GM23338 (cell line): ENCODE measurements at regions not wholly inside any gene's neighbourhood (a gene's known extent, or its start where the extent isn't known, plus 50 kb on each side); places are given as distances from the start of the nearest gene placed in this dataset.

Experiments
- ATAC-seq: fragments of 200-7000 bp; cut with Tn5 transposase; 3 replicates; pipeline ENCODE4 v1.9.1; 2020
- DNase-seq: peaks from one replicate; pipeline ENCODE4 v3.0.0-alpha.2; 2015; ENCODE audit warnings: low spot score
- H2AFZ ChIP-seq: fragments of 200-600 bp; sonication (generic); 2 replicates; pipeline ENCODE4 v1.8.0; 2016; ENCODE audit warnings: antibody characterized with exemption, mild to moderate bottlenecking, moderate library complexity
- H3F3A ChIP-seq: fragments of 200-600 bp; sonication (generic); replicated peaks from 2 replicates; pipeline ENCODE4 v1.8.0; 2017; ENCODE audit warnings: antibody characterized with exemption, mixed run types, low read depth
- H3K27ac ChIP-seq: fragments of 200-600 bp; sonication (generic); 2 replicates; pipeline ENCODE4 v1.6.1; 2016; ENCODE audit warnings: low read depth
- H3K27me3 ChIP-seq: fragments of 200-600 bp; sonication (generic); 2 replicates; pipeline ENCODE4 v1.8.0; 2016; ENCODE audit warnings: mild to moderate bottlenecking, mixed run types, moderate library complexity; ENCODE audit not compliant: insufficient read depth
- H3K36me3 ChIP-seq: fragments of 200-600 bp; sonication (generic); 2 replicates; pipeline ENCODE4 v1.8.0; 2016; ENCODE audit warnings: mild to moderate bottlenecking; ENCODE audit not compliant: insufficient read depth
- H3K4me1 ChIP-seq: fragments of 200-600 bp; sonication (generic); 2 replicates; pipeline ENCODE4 v1.8.0; 2016; ENCODE audit warnings: mild to moderate bottlenecking, moderate library complexity; ENCODE audit not compliant: insufficient read depth
- H3K4me2 ChIP-seq: fragments of 200-600 bp; sonication (generic); 2 replicates; pipeline ENCODE4 v1.7.1; 2017; ENCODE audit warnings: mixed run types
- H3K4me3 ChIP-seq: fragments of 200-600 bp; sonication (generic); 2 replicates; pipeline ENCODE4 v1.6.1; 2016; ENCODE audit warnings: mixed run types
- H3K79me2 ChIP-seq: fragments of 200-600 bp; sonication (generic); replicated peaks from 2 replicates; pipeline ENCODE4 v1.8.0; 2017; ENCODE audit warnings: mild to moderate bottlenecking; ENCODE audit not compliant: insufficient read depth
- H3K9me2 ChIP-seq: fragments of 200-600 bp; sonication (generic); 2 replicates; pipeline ENCODE4 v1.8.0; 2017; ENCODE audit not compliant: insufficient read depth
- H4K20me1 ChIP-seq: fragments of 200-600 bp; sonication (generic); replicated peaks from 2 replicates; pipeline ENCODE4 v1.8.0; 2017; ENCODE audit warnings: mild to moderate bottlenecking; ENCODE audit not compliant: insufficient read depth
- H3K27ac Mint-ChIP-seq: 2 replicates; pipeline ENCODE4 v1.8.0; 2020; ENCODE audit warnings: inconsistent platforms, mild to moderate bottlenecking, moderate library complexity, mixed read lengths
- H3K27me3 Mint-ChIP-seq: 3 replicates; pipeline ENCODE4 v1.8.0; 2022; ENCODE audit warnings: low read depth, mild to moderate bottlenecking, moderate library complexity, mixed read lengths, inconsistent platforms; ENCODE audit not compliant: insufficient read depth, poor library complexity
- H3K36me3 Mint-ChIP-seq: 3 replicates; pipeline ENCODE4 v1.8.0; 2021; ENCODE audit warnings: low read depth, mild to moderate bottlenecking, inconsistent platforms, moderate library complexity, mixed read lengths
- H3K4me1 Mint-ChIP-seq: 3 replicates; pipeline ENCODE4 v1.8.0; 2020; ENCODE audit warnings: mild to moderate bottlenecking, inconsistent platforms, mixed read lengths
- H3K4me3 Mint-ChIP-seq: 3 replicates; pipeline ENCODE4 v1.8.0; 2021; ENCODE audit warnings: moderate library complexity, mild to moderate bottlenecking, inconsistent platforms, mixed read lengths
- H3K9me3 Mint-ChIP-seq: 3 replicates; pipeline ENCODE4 v1.8.0; 2020; ENCODE audit warnings: moderate library complexity, mild to moderate bottlenecking, inconsistent platforms, mixed read lengths
- CREB1 ChIP-seq: fragments of 250-450 bp; sonication (Bioruptor Pico); IDR thresholded peaks from 2 replicates; pipeline ENCODE4 v1.5.0; 2020; ENCODE audit warnings: low read depth, mild to moderate bottlenecking, moderate library complexity
- ETS1 ChIP-seq: IDR thresholded peaks from 2 replicates; pipeline ENCODE4 v1.6.1; 2016; ENCODE audit warnings: antibody characterized with exemption
- EZH2 ChIP-seq: fragments of 200-600 bp; sonication (generic); IDR thresholded peaks from one replicate; pipeline ENCODE4 v1.8.0; 2017; ENCODE audit warnings: antibody characterized with exemption, mild to moderate bottlenecking, low read depth; ENCODE audit not compliant: unreplicated experiment
- EZH2phosphoT487 ChIP-seq: fragments of 200-600 bp; sonication (generic); IDR thresholded peaks from one replicate; pipeline ENCODE4 v1.8.1; 2018; ENCODE audit warnings: antibody characterized with exemption; ENCODE audit not compliant: unreplicated experiment
- JUNB ChIP-seq: IDR thresholded peaks from one replicate; pipeline ENCODE4 v1.6.1; 2016; ENCODE audit warnings: antibody characterized with exemption; ENCODE audit not compliant: unreplicated experiment
- NANOG ChIP-seq: IDR thresholded peaks from 2 replicates; pipeline ENCODE4 v1.6.1; 2016; ENCODE audit warnings: antibody characterized with exemption, borderline replicate concordance
- POLR2AphosphoS5 ChIP-seq: IDR thresholded peaks from 2 replicates; pipeline ENCODE4 v1.6.1; 2016; ENCODE audit warnings: antibody characterized with exemption, low read depth
- ZNF114 ChIP-seq: fragments of 250-450 bp; sonication (Bioruptor Pico); IDR thresholded peaks from 2 replicates; pipeline ENCODE4 v1.5.0; 2020; ENCODE audit warnings: mild to moderate bottlenecking, moderate library complexity
- ZNF331 ChIP-seq: fragments of 250-450 bp; sonication (Bioruptor Pico); IDR thresholded peaks from 2 replicates; pipeline ENCODE4 v1.5.0; 2020; ENCODE audit warnings: low read depth, mild to moderate bottlenecking, moderate library complexity
- ZNF462 ChIP-seq: fragments of 250-450 bp; sonication (Bioruptor Pico); IDR thresholded peaks from 2 replicates; pipeline ENCODE4 v1.5.0; 2020; ENCODE audit warnings: mild to moderate bottlenecking, moderate library complexity

DNA sequence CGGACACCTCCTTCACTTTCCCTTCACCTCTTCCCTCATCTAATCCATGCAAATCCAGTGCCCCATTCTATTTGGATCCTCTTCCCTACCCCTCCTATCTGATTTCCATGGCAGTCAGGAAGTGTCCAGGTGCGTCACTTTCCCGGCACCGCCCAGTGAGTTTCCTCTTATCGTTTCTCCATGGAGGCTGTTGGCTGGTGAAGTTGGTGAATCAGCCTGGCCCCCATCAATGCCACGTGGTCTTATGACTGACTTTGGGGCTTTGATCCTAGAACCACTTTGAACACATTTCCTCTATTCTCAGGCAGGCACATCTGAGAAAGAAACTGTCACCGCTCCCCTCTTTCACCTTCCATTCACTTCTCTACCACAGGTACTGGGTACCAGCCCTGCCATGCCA is 137.8 kb downstream of the CEP135 start:
- Histone ChIP-seq H3K4me3 (no peak overlapping the region), H2AFZ (no peak overlapping the region), H3K4me2 (no peak overlapping the region), H3K4me1 (peaks cover 19% of the 10 kb centered on the region), H3K79me2 (no peaks in the 10 kb centered on the region), H3K27me3 (no peaks in the 10 kb centered on the region), H3K36me3 (no peaks in the 10 kb centered on the region), H3K9me2 (no peaks in the 10 kb centered on the region), H4K20me1 (peaks cover 3% of the 10 kb centered on the region), H3F3A (0 out of 2 replicates have a peak, but pooled peaks cover 2% of the 10 kb centered on the region), H3K27ac (no peak overlapping the region)
- H3K27ac Mint-ChIP-seq = no peak overlapping the region
- TF ChIP-seq POLR2AphosphoS5 = no peak
- TF ChIP-seq CREB1 = no peak
- DNase-seq = no peak
- no peaks in the 10 kb centered on the region for H3K9me3 Mint-ChIP-seq
- no peak overlapping the region for H3K4me3 Mint-ChIP-seq
- no peaks in the 10 kb centered on the region for H3K36me3 Mint-ChIP-seq
- H3K27me3 Mint-ChIP-seq = peaks cover 2% of the 10 kb centered on the region
- H3K4me1 Mint-ChIP-seq = peaks cover 3% of the 10 kb centered on the region
- no peak; the same call in 1 of the 3 replicates for ATAC-seq

- Mint-ChIP-seq H3K9me3 (no peaks in the 10 kb centered on the region), H3K36me3 (no peaks in the 10 kb centered on the region), H3K4me1 (peaks cover 3% of the 10 kb centered on the region), H3K27ac (no peak overlapping the region), H3K27me3 (peaks cover 2% of the 10 kb centered on the region), H3K4me3 (no peak overlapping the region)
- Histone ChIP-seq H3K4me2 (peak overlapping the region; percentile 17; the same call in 1 of the 2 replicates), H2AFZ (no peak overlapping the region), H3K4me1 (peaks cover 19% of the 10 kb centered on the region), H4K20me1 (peaks cover 3% of the 10 kb centered on the region), H3K9me2 (no peaks in the 10 kb centered on the region), H3K27me3 (no peaks in the 10 kb centered on the region), H3K4me3 (no peak overlapping the region), H3F3A (0 out of 2 replicates have a peak, but pooled peaks cover 2% of the 10 kb centered on the region), H3K79me2 (no peaks in the 10 kb centered on the region), H3K27ac (no peak overlapping the region), H3K36me3 (no peaks in the 10 kb centered on the region)
- DNase-seq (peak; percentile 58), ATAC-seq (peak; percentile 89)
- TF ChIP-seq ZNF462 (CRISPR knock-in tag) (no peak), POLR2AphosphoS5 (no peak), ETS1 (no peak), NANOG (no peak), ZNF114 (CRISPR knock-in tag) (no peak), EZH2phosphoT487 (no peak), CREB1 (no peak), EZH2 (no peak), JUNB (no peak), ZNF331 (no peak)
Measured at GRCh38 chr4:56086073-56086541, 137.4 kb downstream of the CEP135 start.
